ENCODE measurements at regions not wholly inside any gene's neighbourhood (a gene's known extent, or its start where the extent isn't known, plus 50 kb on each side); places are given as distances from the start of the nearest gene placed in this dataset.
"Not testable (repeated sequence)": the region's sequence is repeated elsewhere in the genome, so short reads cannot be mapped to it uniquely, and the experiment has no call there.

- Histone ChIP-seq H3K27ac (no peak overlapping the region), H3K9ac (no peak overlapping the region), H3K36me3 (no peaks in the 10 kb centered on the region), H3K4me2 (no peak overlapping the region), H4K20me1 (no peaks in the 10 kb centered on the region), H3K27me3 (no peaks in the 10 kb centered on the region), H3K9me3 (replicated peaks in 1 of 11) (peaks cover 0 to 9% (median 3%) of the 10 kb centered on the region in 11 experiments; a peak in 4 of 22 replicates), H3K4me1 (no peaks in the 10 kb centered on the region), H3K4me3 (no peak overlapping the region)
- TF ChIP-seq Cebpa-rat (IDR thresholded peaks at IDR 0.05): no peak
These were observed 104.6 kb upstream of the ADRA1B start for GRCh38 chr5:159811712-159812111.

- not testable (repeated sequence) for H3K27me3 ChIP-seq; H3K27ac ChIP-seq; H3K4me3 ChIP-seq; H3K36me3 ChIP-seq; H3K4me2 ChIP-seq; H3K9ac ChIP-seq; H4K20me1 ChIP-seq; H3K4me1 ChIP-seq; H3K9me3 ChIP-seq (replicated peaks in 1 of 11)
These were observed 103.5 kb upstream of the ADRA1B start for GRCh38 chr5:159812759-159813158.

DNA sequence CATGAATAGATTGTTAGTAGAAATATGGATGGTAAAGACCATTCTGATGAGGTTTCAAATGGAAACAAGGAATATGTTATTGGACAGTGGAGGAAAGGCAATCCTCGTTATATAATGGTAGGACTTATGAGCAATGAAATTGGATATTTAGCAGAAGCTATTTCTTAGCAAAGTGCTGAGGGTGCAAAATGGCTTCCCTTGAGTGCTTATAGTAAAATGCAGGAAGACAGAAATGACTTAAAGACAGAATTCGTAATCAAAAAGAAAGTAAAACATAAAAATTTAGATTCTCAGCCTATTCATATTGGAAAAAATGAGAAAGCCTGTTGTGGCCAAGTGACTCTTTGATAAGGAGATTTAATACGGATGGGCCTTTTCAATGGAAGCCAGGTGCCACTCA, 102.1 kb upstream of the ADRA1B start:
- peaks cover 0 to 5% (median 0%) of the 10 kb centered on the region in 11 experiments; a peak in 1 of 22 replicates for H3K9me3 ChIP-seq (replicated peaks in 1 of 11)
- TF ChIP-seq Cebpa-rat (IDR thresholded peaks at IDR 0.05): no peak
- H3K4me2 ChIP-seq: no peak overlapping the region

GRCh38 chr5:159814805-159815585, 101.3 kb upstream of the ADRA1B start:
- no peak for TF ChIP-seq Cebpa-rat (IDR thresholded peaks at IDR 0.05)
- no peaks in the 10 kb centered on the region for H3K4me1 ChIP-seq

More for the DNA sequence above, 102.1 kb upstream of the ADRA1B start:
- no peaks in the 10 kb centered on the region for H3K4me1 ChIP-seq
- no peaks in the 10 kb centered on the region for H3K27me3 ChIP-seq
- H3K27ac ChIP-seq: no peak overlapping the region
- no peak overlapping the region for H3K4me3 ChIP-seq
- H3K9ac ChIP-seq: no peak overlapping the region
- no peaks in the 10 kb centered on the region for H4K20me1 ChIP-seq
- H3K36me3 ChIP-seq: no peaks in the 10 kb centered on the region

DNA sequence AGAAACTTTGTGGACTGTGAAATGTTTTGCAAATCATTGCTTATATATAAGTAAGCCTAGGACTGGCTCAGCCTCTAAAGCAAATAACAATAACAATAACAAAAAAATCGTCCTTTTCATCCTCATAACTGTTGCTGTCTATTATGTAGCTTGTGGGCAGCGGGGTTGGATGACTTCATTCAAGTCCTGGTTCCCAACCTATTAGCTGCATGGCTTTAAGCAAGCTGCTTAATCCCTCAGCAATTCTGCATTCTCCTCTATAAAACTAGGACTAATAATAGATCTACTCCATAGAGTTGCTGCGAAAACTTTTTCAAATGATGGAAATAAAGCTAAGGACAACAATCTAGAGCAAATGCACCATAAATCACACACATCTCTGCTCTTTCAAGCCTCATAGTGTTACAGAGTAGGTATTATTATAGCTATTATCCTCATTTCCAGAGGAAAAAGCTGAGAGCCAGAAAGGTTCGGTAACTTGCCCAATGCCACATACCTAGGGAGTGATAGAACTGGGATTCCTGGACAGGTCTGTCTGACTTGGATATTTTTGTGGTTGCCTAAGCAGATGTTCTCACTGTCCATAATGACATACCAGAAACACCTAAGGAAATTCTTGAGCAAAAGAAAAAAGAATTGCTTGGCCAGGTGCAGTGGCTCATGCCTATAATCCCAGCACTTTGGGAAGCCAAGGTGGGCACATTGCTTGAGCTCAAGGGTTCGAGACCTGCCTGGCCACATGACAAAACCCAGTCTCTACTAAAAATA, 98.8 kb upstream of the ADRA1B start:
- Histone ChIP-seq H3K4me3 (no peak overlapping the region), H3K36me3 (no peaks in the 10 kb centered on the region), H4K20me1 (no peaks in the 10 kb centered on the region), H3K27ac (no peak overlapping the region), H3K9ac (no peak overlapping the region), H3K4me2 (no peak overlapping the region), H3K9me3 (replicated peaks in 1 of 11) (no peaks in the 10 kb centered on the region), H3K27me3 (no peaks in the 10 kb centered on the region), H3K4me1 (no peaks in the 10 kb centered on the region)
- no peak for TF ChIP-seq Cebpa-rat (IDR thresholded peaks at IDR 0.05)

More at GRCh38 chr5:159814805-159815585, 101.3 kb upstream of the ADRA1B start:
- Histone ChIP-seq H3K27me3 (no peaks in the 10 kb centered on the region), H3K9me3 (replicated peaks in 1 of 11) (peaks cover 0 to 5% (median 0%) of the 10 kb centered on the region in 11 experiments; a peak in 1 of 22 replicates), H3K36me3 (no peaks in the 10 kb centered on the region), H4K20me1 (no peaks in the 10 kb centered on the region), H3K9ac (no peak overlapping the region), H3K4me2 (no peak overlapping the region), H3K27ac (no peak overlapping the region), H3K4me3 (no peak overlapping the region)

- H3K4me1 ChIP-seq: no peaks in the 10 kb centered on the region
- no peaks in the 10 kb centered on the region for H3K36me3 ChIP-seq
- H3K4me3 ChIP-seq: no peak overlapping the region
- no peak for TF ChIP-seq Cebpa-rat (IDR thresholded peaks at IDR 0.05)
- no peak overlapping the region for H3K4me2 ChIP-seq
- no peaks in the 10 kb centered on the region for H4K20me1 ChIP-seq
- no peak overlapping the region for H3K27ac ChIP-seq
- no peaks in the 10 kb centered on the region for H3K27me3 ChIP-seq
- no peak overlapping the region for H3K9ac ChIP-seq
- no peaks in the 10 kb centered on the region for H3K9me3 ChIP-seq (replicated peaks in 1 of 11)
These were observed 96.5 kb upstream of the ADRA1B start for GRCh38 chr5:159819591-159820411.

DNA sequence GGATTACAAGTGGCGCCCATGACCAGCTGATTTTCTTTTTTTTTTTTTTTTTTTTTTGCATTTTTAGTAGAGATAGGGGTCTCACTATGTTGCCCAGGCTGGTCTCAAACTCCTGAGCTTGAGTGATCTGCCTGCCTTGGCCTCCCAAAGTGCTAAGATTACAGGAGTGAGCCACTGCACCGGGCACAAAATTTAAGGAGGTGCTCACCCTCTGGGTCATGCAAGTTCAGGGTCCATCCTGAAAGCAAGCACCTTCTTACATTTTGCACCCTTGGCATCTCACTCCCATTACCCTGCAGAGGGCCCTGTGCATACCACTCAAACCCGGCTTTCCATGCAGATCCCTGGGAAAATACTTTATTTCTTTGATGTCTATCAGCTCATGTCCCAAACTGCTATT, 95.6 kb upstream of the ADRA1B start:
- no peak overlapping the region for H3K27ac ChIP-seq
- no peaks in the 10 kb centered on the region for H3K4me1 ChIP-seq
- H3K27me3 ChIP-seq: no peaks in the 10 kb centered on the region
- no peak overlapping the region for H3K4me3 ChIP-seq
- H3K36me3 ChIP-seq: no peaks in the 10 kb centered on the region
- no peak overlapping the region for H3K4me2 ChIP-seq
- H3K9ac ChIP-seq: no peak overlapping the region
- no peaks in the 10 kb centered on the region for H3K9me3 ChIP-seq (replicated peaks in 1 of 11)
- H4K20me1 ChIP-seq: no peaks in the 10 kb centered on the region
- no peak for TF ChIP-seq Cebpa-rat (IDR thresholded peaks at IDR 0.05)

DNA sequence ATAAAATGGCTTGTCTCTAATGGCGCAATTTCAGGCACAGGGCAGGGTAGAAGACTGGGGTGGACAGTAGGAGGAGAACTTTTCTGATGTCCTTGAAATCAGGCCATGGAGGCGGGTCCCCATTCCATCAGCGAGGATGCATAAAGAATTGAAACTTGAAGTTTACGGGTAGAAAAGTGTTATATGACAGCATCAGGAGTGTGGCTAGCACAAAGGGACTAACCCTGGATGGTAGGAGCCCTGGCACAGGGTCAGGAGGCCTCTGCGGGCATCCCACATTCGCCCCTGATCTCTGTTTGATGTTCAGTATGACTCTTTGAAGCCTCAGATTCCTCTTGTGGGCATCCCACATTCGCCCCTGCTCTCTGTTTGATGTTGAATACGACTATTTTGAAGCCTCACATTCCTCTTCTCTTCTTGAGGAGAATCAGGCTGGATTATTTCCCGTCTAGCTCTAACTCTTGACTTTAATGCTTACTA, 94.8 kb upstream of the ADRA1B start:
- Histone ChIP-seq H3K4me2 (no peak overlapping the region), H3K4me1 (peaks cover 0 to 4% (median 0%) of the 10 kb centered on the region in 10 experiments; a peak in 1 of 20 replicates)
- no peak for TF ChIP-seq Cebpa-rat (IDR thresholded peaks at IDR 0.05)

More for the DNA sequence above, 94.8 kb upstream of the ADRA1B start:
- Histone ChIP-seq H3K27ac (no peak overlapping the region), H3K36me3 (no peaks in the 10 kb centered on the region), H3K9me3 (replicated peaks in 1 of 11) (no peaks in the 10 kb centered on the region), H3K9ac (no peak overlapping the region), H3K4me3 (no peak overlapping the region), H4K20me1 (no peaks in the 10 kb centered on the region), H3K27me3 (no peaks in the 10 kb centered on the region)
